ENCODE measurements at regions not wholly inside any gene's neighbourhood (a gene's known extent, or its start where the extent isn't known, plus 50 kb on each side); places are given as distances from the start of the nearest gene placed in this dataset.

DNA sequence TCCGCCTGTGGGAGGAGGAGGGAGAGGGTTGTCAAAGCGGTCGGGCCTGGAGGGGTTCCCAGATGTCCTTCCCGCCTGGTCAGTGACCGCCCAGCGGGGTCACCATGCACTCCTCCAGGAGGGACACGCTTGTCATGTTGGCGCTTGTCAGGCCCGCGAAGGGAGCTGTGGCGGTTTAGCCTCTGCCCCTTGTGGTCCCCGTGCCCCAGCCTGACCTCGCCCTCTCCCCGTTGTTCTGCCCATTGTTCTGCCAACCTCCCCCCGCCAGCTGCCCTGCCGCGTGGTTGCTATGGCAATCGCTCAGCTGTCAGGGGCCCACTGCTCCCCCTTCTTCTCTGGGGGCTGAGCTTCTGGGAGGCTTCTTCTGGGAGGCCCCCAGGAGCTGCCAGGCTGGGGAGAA is 146.4 kb upstream of the CIBAR2 start:
- TF ChIP-seq RAD21 (CRISPR knock-in tag; IDR thresholded peaks at IDR 0.05) (no peak), U2AF1 (optimal IDR thresholded peaks at IDR 0.05; ENCODE audit: low read depth, low read length) (no peak), CHD2 (IDR thresholded peaks at IDR 0.05; ENCODE audit: low read depth, low read length) (no peak), ZFX (CRISPR knock-in tag; IDR thresholded peaks at IDR 0.05; ENCODE audit: low read depth) (no peak), ZFYVE20 (CRISPR knock-in tag; IDR thresholded peaks at IDR 0.05; ENCODE audit: borderline replicate concordance, low read depth) (no peak)
- TF ChIP-seq, protein P1, sequence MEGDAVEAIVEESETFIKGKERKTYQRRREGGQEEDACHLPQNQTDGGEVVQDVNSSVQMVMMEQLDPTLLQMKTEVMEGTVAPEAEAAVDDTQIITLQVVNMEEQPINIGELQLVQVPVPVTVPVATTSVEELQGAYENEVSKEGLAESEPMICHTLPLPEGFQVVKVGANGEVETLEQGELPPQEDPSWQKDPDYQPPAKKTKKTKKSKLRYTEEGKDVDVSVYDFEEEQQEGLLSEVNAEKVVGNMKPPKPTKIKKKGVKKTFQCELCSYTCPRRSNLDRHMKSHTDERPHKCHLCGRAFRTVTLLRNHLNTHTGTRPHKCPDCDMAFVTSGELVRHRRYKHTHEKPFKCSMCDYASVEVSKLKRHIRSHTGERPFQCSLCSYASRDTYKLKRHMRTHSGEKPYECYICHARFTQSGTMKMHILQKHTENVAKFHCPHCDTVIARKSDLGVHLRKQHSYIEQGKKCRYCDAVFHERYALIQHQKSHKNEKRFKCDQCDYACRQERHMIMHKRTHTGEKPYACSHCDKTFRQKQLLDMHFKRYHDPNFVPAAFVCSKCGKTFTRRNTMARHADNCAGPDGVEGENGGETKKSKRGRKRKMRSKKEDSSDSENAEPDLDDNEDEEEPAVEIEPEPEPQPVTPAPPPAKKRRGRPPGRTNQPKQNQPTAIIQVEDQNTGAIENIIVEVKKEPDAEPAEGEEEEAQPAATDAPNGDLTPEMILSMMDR (CRISPR knock-in tag; IDR thresholded peaks at IDR 0.05): no peak
- TF ChIP-seq, protein P2, sequence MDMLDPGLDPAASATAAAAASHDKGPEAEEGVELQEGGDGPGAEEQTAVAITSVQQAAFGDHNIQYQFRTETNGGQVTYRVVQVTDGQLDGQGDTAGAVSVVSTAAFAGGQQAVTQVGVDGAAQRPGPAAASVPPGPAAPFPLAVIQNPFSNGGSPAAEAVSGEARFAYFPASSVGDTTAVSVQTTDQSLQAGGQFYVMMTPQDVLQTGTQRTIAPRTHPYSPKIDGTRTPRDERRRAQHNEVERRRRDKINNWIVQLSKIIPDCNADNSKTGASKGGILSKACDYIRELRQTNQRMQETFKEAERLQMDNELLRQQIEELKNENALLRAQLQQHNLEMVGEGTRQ (IDR thresholded peaks at IDR 0.05; ENCODE audit: low read depth, low read length): no peak
- TF ChIP-seq, protein P2 (CRISPR knock-in tag; IDR thresholded peaks at IDR 0.05; ENCODE audit: borderline replicate concordance): no peak
